ENCODE measurements at regions not wholly inside any gene's neighbourhood (a gene's known extent, or its start where the extent isn't known, plus 50 kb on each side); places are given as distances from the start of the nearest gene placed in this dataset.

DNA sequence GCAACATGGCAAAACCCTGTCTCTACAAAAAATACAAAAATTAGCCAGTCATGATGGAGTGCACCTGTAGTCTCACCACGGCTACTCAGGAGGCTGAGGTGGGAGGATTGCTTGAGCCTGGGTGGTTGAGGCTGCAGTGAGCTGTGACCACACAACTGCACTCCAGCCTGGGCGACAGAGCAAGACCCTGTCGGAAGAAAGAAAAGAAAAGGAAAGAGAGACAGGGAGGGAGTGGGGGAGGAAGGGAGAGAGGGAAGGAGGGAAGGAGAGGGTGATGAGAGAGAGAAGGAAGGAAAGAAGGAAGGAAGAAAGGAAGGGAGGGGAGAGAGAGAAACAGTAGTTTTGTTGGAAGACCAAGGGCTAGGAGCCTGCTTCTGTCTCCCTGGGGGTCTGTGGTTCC, 142.4 kb downstream of the C9orf50 start:
- no peak overlapping the region for H3K56ac ChIP-seq (ENCODE audit: extremely low read depth, insufficient read depth, low read length)
- H3K4me2 ChIP-seq (ENCODE audit: low read depth, low read length): no peak overlapping the region
- H3K27me3 ChIP-seq (ENCODE audit: control insufficient read depth, insufficient read depth, low read length): no peaks in the 10 kb centered on the region
- no peaks in the 10 kb centered on the region for H3K36me3 ChIP-seq (ENCODE audit: control insufficient read depth, insufficient read depth, low read length)
- peak overlapping the region; percentile 66; the same call in 1 of the 2 replicates for H4K91ac ChIP-seq (ENCODE audit: insufficient read depth, low read depth, low read length)
- ChIA-PET POLR2A (ENCODE audit: unreplicated experiment) (no interaction called here), CTCF (no interaction called here)
- no peak overlapping the region for H2BK5ac ChIP-seq (ENCODE audit: low read depth, low read length, poor library complexity, severe bottlenecking)
- TF ChIP-seq, protein P1, sequence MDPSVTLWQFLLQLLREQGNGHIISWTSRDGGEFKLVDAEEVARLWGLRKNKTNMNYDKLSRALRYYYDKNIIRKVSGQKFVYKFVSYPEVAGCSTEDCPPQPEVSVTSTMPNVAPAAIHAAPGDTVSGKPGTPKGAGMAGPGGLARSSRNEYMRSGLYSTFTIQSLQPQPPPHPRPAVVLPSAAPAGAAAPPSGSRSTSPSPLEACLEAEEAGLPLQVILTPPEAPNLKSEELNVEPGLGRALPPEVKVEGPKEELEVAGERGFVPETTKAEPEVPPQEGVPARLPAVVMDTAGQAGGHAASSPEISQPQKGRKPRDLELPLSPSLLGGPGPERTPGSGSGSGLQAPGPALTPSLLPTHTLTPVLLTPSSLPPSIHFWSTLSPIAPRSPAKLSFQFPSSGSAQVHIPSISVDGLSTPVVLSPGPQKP (IDR thresholded peaks at IDR 0.05; ENCODE audit: borderline replicate concordance, low read depth, low read length): no peak
- TF ChIP-seq MAFK (IDR thresholded peaks at IDR 0.05; ENCODE audit: low read depth, low read length) (no peak), MAZ (IDR thresholded peaks at IDR 0.05; ENCODE audit: borderline replicate concordance, low read depth, low read length) (no peak), RAD21 (IDR thresholded peaks at IDR 0.05; ENCODE audit: low read length) (no peak), RCOR1 (IDR thresholded peaks at IDR 0.05; ENCODE audit: insufficient replicate concordance, low read length) (no peak), CEBPB (IDR thresholded peaks at IDR 0.05; ENCODE audit: low read depth, low read length) (no peak), CTCF (conservative IDR thresholded peaks at IDR 0.05; ENCODE audit: low read depth, low read length) (no peak), MXI1 (IDR thresholded peaks at IDR 0.05; ENCODE audit: borderline replicate concordance, low read depth, low read length) (no peak), SMC3 (IDR thresholded peaks at IDR 0.05; ENCODE audit: low read depth, low read length) (no peak), RFX5 (IDR thresholded peaks at IDR 0.05; ENCODE audit: low read depth, low read length) (no peak), POLR2A (IDR thresholded peaks at IDR 0.05; ENCODE audit: low read depth, low read length) (no peak), BHLHE40 (IDR thresholded peaks at IDR 0.05; ENCODE audit: low read depth, low read length) (no peak), CHD1 (IDR thresholded peaks at IDR 0.05; ENCODE audit: low read depth, low read length) (no peak), FOS (IDR thresholded peaks at IDR 0.05; ENCODE audit: low read depth, low read length) (no peak), NFE2L2 (IDR thresholded peaks at IDR 0.05; ENCODE audit: low read depth, low read length) (no peak)
- TF ChIP-seq, protein P2, sequence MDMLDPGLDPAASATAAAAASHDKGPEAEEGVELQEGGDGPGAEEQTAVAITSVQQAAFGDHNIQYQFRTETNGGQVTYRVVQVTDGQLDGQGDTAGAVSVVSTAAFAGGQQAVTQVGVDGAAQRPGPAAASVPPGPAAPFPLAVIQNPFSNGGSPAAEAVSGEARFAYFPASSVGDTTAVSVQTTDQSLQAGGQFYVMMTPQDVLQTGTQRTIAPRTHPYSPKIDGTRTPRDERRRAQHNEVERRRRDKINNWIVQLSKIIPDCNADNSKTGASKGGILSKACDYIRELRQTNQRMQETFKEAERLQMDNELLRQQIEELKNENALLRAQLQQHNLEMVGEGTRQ (IDR thresholded peaks at IDR 0.05; ENCODE audit: low read depth, low read length): no peak
- no peak overlapping the region for H2AK9ac ChIP-seq (replicated peaks; ENCODE audit: low read depth, low read length, poor library complexity)
- H3K9me1 ChIP-seq (ENCODE audit: insufficient read depth, low read length): peaks cover 32% of the 10 kb centered on the region
- peak overlapping the region; percentile 48; the same call in 1 of the 2 replicates for H3K4ac ChIP-seq (ENCODE audit: low read depth, low read length)
- H3K14ac ChIP-seq (replicated peaks; ENCODE audit: low read depth, low read length): no peak overlapping the region
- H2BK15ac ChIP-seq (ENCODE audit: low read depth, low read length): peak overlapping the region; percentile 97; the same call in 2 of the 3 replicates
- intact Hi-C loops (cut with micrococcal nuclease): no loop called here
- no CpG with 5 or more reads among the region's 3 CpGs for WGBS, 2 experiments (ENCODE audit: extremely low coverage in 2 of 2, insufficient read length in 1 of 2)
- no peak overlapping the region for H2AK5ac ChIP-seq (ENCODE audit: low read depth, low read length)
- no peak for DNase-seq
- ATAC-seq (ENCODE audit: low read depth): no peak
- peaks cover 4 to 15% of the 10 kb centered on the region in 2 experiments; a peak in 2 of 4 replicates for H3K79me1 ChIP-seq (ENCODE audit: low read depth in 1 of 2, low read length in 2 of 2)
- peak overlapping the region; percentile 73; the same call in 1 of the 2 replicates for H2BK120ac ChIP-seq (ENCODE audit: low read depth, low read length)
- no peak overlapping the region for H3K4me3 ChIP-seq (ENCODE audit: insufficient read depth, low read depth, low read length)
- peak overlapping the region in 1 of 2 experiments; percentile 25; a peak in 2 of 4 replicates for H4K8ac ChIP-seq (ENCODE audit: low read depth in 2 of 2, low read length in 2 of 2)
- peaks cover 27% of the 10 kb centered on the region for H3K4me1 ChIP-seq (ENCODE audit: control insufficient read depth, insufficient read depth, low read length)
- no peak overlapping the region for H3K18ac ChIP-seq (ENCODE audit: low read depth, low read length)
- dilution Hi-C loops (cut with HindIII; ENCODE audit: low sequenced_read_pairs, unreplicated experiment): no loop called here
- no peak overlapping the region for H3K9ac ChIP-seq (ENCODE audit: low read depth, low read length)
- H2BK20ac ChIP-seq (ENCODE audit: low read depth, low read length): no peak overlapping the region; the same call in 1 of the 2 replicates
- no peak overlapping the region for H2AFZ ChIP-seq (replicated peaks; ENCODE audit: low read length, poor library complexity)
- no peak overlapping the region for H3K27ac ChIP-seq (ENCODE audit: insufficient read depth, low read length)
- no peaks in the 10 kb centered on the region for H4K20me1 ChIP-seq (ENCODE audit: insufficient read depth, low read length)
- 0 out of 2 replicates have a peak, but pooled peaks cover 4% of the 10 kb centered on the region for H3K9me3 ChIP-seq (ENCODE audit: control insufficient read depth, insufficient read depth, low read length)
- no peak overlapping the region for H4K5ac ChIP-seq (ENCODE audit: low read depth, low read length)
- BruUV-seq (replicated peaks): no TSS peak
- H3K23ac ChIP-seq (ENCODE audit: low read depth, low read length): peak overlapping the region; percentile 82; the same call in 1 of the 2 replicates
- in situ Hi-C loops (cut with MboI; ENCODE audit: low sequenced_read_pairs): no loop called here
